ENCODE measurements at regions not wholly inside any gene's neighbourhood (a gene's known extent, or its start where the extent isn't known, plus 50 kb on each side); places are given as distances from the start of the nearest gene placed in this dataset.

- H3K36me3 ChIP-seq (replicated peaks in 1 of 2; ENCODE audit: insufficient read depth in 1 of 2, low read depth in 2 of 2): no peaks in the 10 kb centered on the region
- no peak overlapping the region for H3K27ac ChIP-seq
- ATAC-seq: no peak
- H3K4me3 ChIP-seq: no peak overlapping the region
- H3K4me1 ChIP-seq: peaks cover 6% of the 10 kb centered on the region
- WGBS, 2 donors: 56 to 73% methylated on average over 4 to 17 of the region's 17 CpGs
- H3K27me3 ChIP-seq: no peaks in the 10 kb centered on the region
- intact Hi-C loops (cut with DNase I): no loop called here
- no peaks in the 10 kb centered on the region for H3K9me3 ChIP-seq
- no peak for DNase-seq
- TF ChIP-seq POLR2A (IDR thresholded peaks at IDR 0.05): no peak
- TF ChIP-seq CTCF (IDR thresholded peaks at IDR 0.05): no peak
Observed at GRCh38 chr12:124404162-124404784, 109.4 kb downstream of the RFLNA start.

- H3K4me3 ChIP-seq: no peak overlapping the region
- no peak for DNase-seq
- H3K4me1 ChIP-seq: peaks cover 5% of the 10 kb centered on the region
- TF ChIP-seq CTCF (IDR thresholded peaks at IDR 0.05) (no peak), POLR2A (IDR thresholded peaks at IDR 0.05) (no peak)
- ATAC-seq: no peak
- intact Hi-C loops (cut with DNase I): no loop called here
- 82 to 87% methylated on average over 9 of the region's 9 CpGs for WGBS, 2 donors
- H3K36me3 ChIP-seq (replicated peaks in 1 of 2; ENCODE audit: insufficient read depth in 1 of 2, low read depth in 2 of 2): no peaks in the 10 kb centered on the region
- H3K27ac ChIP-seq: peak overlapping the region in 1 of 4 donors; percentile 6
- H3K9me3 ChIP-seq: no peaks in the 10 kb centered on the region
- H3K27me3 ChIP-seq: no peaks in the 10 kb centered on the region
Observed at GRCh38 chr12:124403273-124403672, 108.4 kb downstream of the RFLNA start.

GRCh38 chr12:124402248-124403066 is 107.6 kb downstream of the RFLNA start:
- ATAC-seq: no peak
- intact Hi-C loops (cut with DNase I): no loop called here
- no peak overlapping the region for H3K27ac ChIP-seq
- no peaks in the 10 kb centered on the region for H3K36me3 ChIP-seq (replicated peaks in 1 of 2; ENCODE audit: insufficient read depth in 1 of 2, low read depth in 2 of 2)
- no peak for DNase-seq
- no peaks in the 10 kb centered on the region for H3K9me3 ChIP-seq
- 78 to 79% methylated on average over 21 to 23 of the region's 23 CpGs for WGBS, 2 donors
- H3K4me3 ChIP-seq: no peak overlapping the region
- H3K4me1 ChIP-seq: peaks cover 13% of the 10 kb centered on the region
- no peaks in the 10 kb centered on the region for H3K27me3 ChIP-seq
- TF ChIP-seq CTCF (IDR thresholded peaks at IDR 0.05): no peak
- TF ChIP-seq POLR2A (IDR thresholded peaks at IDR 0.05): no peak

GRCh38 chr12:124401704-124402221 is 106.9 kb downstream of the RFLNA start:
- no peaks in the 10 kb centered on the region for H3K27me3 ChIP-seq
- ATAC-seq (no peak), DNase-seq (no peak)
- peaks cover 20% of the 10 kb centered on the region for H3K4me1 ChIP-seq
- no peaks in the 10 kb centered on the region for H3K36me3 ChIP-seq (replicated peaks in 1 of 2; ENCODE audit: insufficient read depth in 1 of 2, low read depth in 2 of 2)
- TF ChIP-seq POLR2A (IDR thresholded peaks at IDR 0.05) (no peak), CTCF (IDR thresholded peaks at IDR 0.05) (no peak)
- intact Hi-C loops (cut with DNase I): no loop called here
- no peak overlapping the region for H3K27ac ChIP-seq
- no peak overlapping the region for H3K4me3 ChIP-seq
- 71 to 82% methylated on average over 11 to 15 of the region's 15 CpGs for WGBS, 2 donors
- H3K9me3 ChIP-seq: no peaks in the 10 kb centered on the region
